ENCODE measurements at regions not wholly inside any gene's neighbourhood (a gene's known extent, or its start where the extent isn't known, plus 50 kb on each side); places are given as distances from the start of the nearest gene placed in this dataset.

- TF ChIP-seq USF1 (CRISPR knock-in tag; IDR thresholded peaks at IDR 0.05) = no peak
These were observed 93.0 kb upstream of the KLHL29 start (continued) for GRCh38 chr2:23292024-23292423.

GRCh38 chr2:23293063-23293462, 91.9 kb upstream of the KLHL29 start:
- H3K27ac Mint-ChIP-seq = no peak overlapping the region
- no peaks in the 10 kb centered on the region for H3K4me1 Mint-ChIP-seq
- TF ChIP-seq IRF2 (CRISPR knock-in tag; IDR thresholded peaks at IDR 0.05; ENCODE audit: borderline replicate concordance, low read depth) = no peak
- TF ChIP-seq CDX4 (CRISPR knock-in tag; IDR thresholded peaks at IDR 0.05; ENCODE audit: borderline replicate concordance) = no peak
- TF ChIP-seq ERG (CRISPR knock-in tag; IDR thresholded peaks at IDR 0.05) = no peak
- no peak for TF ChIP-seq USF1 (CRISPR knock-in tag; IDR thresholded peaks at IDR 0.05)
- TF ChIP-seq GTF2I (CRISPR knock-in tag; conservative IDR thresholded peaks at IDR 0.05) = no peak
- no peak for TF ChIP-seq NFYB (CRISPR knock-in tag; conservative IDR thresholded peaks at IDR 0.05; ENCODE audit: low read depth)
- no peak for TF ChIP-seq SMAD4 (CRISPR knock-in tag; IDR thresholded peaks at IDR 0.05)
- no peak overlapping the region for H3K4me3 Mint-ChIP-seq
- no peaks in the 10 kb centered on the region for H3K27me3 Mint-ChIP-seq (ENCODE audit: low read depth)
- ATAC-seq = no peak
- no peak for DNase-seq (ENCODE audit: low spot score)
- H3K36me3 Mint-ChIP-seq = no peaks in the 10 kb centered on the region
- POLR2A ChIA-PET = no interaction called here
- H3K9me3 Mint-ChIP-seq = no peaks in the 10 kb centered on the region
- CTCF ChIA-PET = interaction anchor here (1.1 kb wide), 1 partner anchor 94 kb away, joined by 3 read pairs; no protein-coding TSS in a partner anchor

DNA sequence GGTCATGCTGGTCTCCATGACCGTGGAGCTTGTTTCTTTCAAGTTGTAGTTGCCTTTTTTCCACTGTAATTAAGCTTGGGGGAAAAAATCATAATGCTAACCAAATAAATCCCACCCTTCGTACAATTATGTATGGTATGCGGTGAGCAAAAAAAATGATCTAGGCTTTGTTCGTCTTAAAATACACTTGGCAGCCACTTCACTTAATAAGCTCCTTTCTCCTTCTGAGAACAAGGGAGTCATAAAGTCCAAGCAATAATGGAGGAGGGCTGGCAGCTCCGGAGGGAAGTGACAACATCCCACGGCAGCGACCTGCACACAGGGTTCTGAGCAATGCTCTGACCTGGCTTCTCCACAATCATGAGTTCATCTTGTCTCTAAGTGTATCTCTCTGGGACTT, 91.2 kb upstream of the KLHL29 start:
- DNase-seq (ENCODE audit: low spot score) (no peak), ATAC-seq (no peak)
- CTCF ChIA-PET = interaction anchor here (0.6 kb wide), 1 partner anchor 1316 kb away, joined by 4 read pairs; no protein-coding TSS in a partner anchor
- Mint-ChIP-seq H3K9me3 (no peaks in the 10 kb centered on the region; the same call in 1 of the 2 replicates), H3K4me1 (no peaks in the 10 kb centered on the region), H3K36me3 (no peaks in the 10 kb centered on the region), H3K4me3 (no peak overlapping the region), H3K27ac (no peak overlapping the region), H3K27me3 (ENCODE audit: low read depth) (no peaks in the 10 kb centered on the region)
- POLR2A ChIA-PET = no interaction called here
- TF ChIP-seq ATF2 (CRISPR knock-in tag; IDR thresholded peaks at IDR 0.05; ENCODE audit: borderline replicate concordance, low read depth) (no peak), ERG (CRISPR knock-in tag; IDR thresholded peaks at IDR 0.05) (no peak), ZSCAN18 (CRISPR knock-in tag; IDR thresholded peaks at IDR 0.05) (no peak), ZNF138 (CRISPR knock-in tag; conservative IDR thresholded peaks at IDR 0.05) (no peak), ATF1 (CRISPR knock-in tag; IDR thresholded peaks at IDR 0.05) (no peak), NR3C1 (CRISPR knock-in tag; conservative IDR thresholded peaks at IDR 0.05; ENCODE audit: low read depth) (no peak), ZNF281 (CRISPR knock-in tag; IDR thresholded peaks at IDR 0.05) (no peak), NFATC4 (CRISPR knock-in tag; IDR thresholded peaks at IDR 0.05) (no peak), NR1H2 (CRISPR knock-in tag; IDR thresholded peaks at IDR 0.05) (no peak), ZNF423 (CRISPR knock-in tag; IDR thresholded peaks at IDR 0.05) (no peak), SMAD3 (CRISPR knock-in tag; IDR thresholded peaks at IDR 0.05; ENCODE audit: borderline replicate concordance) (no peak), TEAD4 (CRISPR knock-in tag; IDR thresholded peaks at IDR 0.05) (no peak), GRHL2 (CRISPR knock-in tag; IDR thresholded peaks at IDR 0.05; ENCODE audit: insufficient replicate concordance, severe bottlenecking) (no peak)

All from WTC11 (cell line).